PC-3 (cell line): ENCODE measurements at regions not wholly inside any gene's neighbourhood (a gene's known extent, or its start where the extent isn't known, plus 50 kb on each side); places are given as distances from the start of the nearest gene placed in this dataset.

Source experiments
- ATAC-seq: fragments of 200-7000 bp; cut with Tn5 transposase; 2 replicates; pipeline ENCODE4 v1.9.1; 2020; ENCODE audit warnings: mild to moderate bottlenecking, moderate library complexity
- BruUV-seq: library from RNA; stranded (reverse); fragments of 400-500 nt; replicated peaks from 2 replicates; lab custom pipeline; 2021; lab: Mats Ljungman, UMichigan
- CTCF ChIA-PET: fragments of 300-600 bp; sonication (Branson Sonifier 250); formaldehyde crosslinking; loops from one replicate; lab custom pipeline; 2022; ENCODE audit warnings: antibody characterized with exemption; lab: Charles Lee
- POLR2A ChIA-PET: fragments of 300-600 bp; sonication (Branson Sonifier 250); formaldehyde crosslinking; loops from one replicate; lab custom pipeline; 2022; ENCODE audit warnings: antibody characterized with exemption; ENCODE audit not compliant: unreplicated experiment; lab: Charles Lee
- DNase-seq: peaks from one replicate; pipeline ENCODE4 v3.0.0-alpha.2; 2015
- H2AFZ ChIP-seq: fragments of 300-600 bp; sonication (generic); 2 replicates; pipeline ENCODE4 v1.6.0; 2016; ENCODE audit warnings: antibody characterized with exemption, low read length
- H3F3A ChIP-seq: fragments of 300-600 bp; sonication (generic); one replicate; pipeline ENCODE4 v1.6.0; 2017; ENCODE audit warnings: antibody characterized with exemption, low read length, control low read depth, mild to moderate bottlenecking; ENCODE audit not compliant: unreplicated experiment
- H3K27ac ChIP-seq: fragments of 300-600 bp; sonication (generic); 2 replicates; pipeline ENCODE4 v1.5.1; 2016; ENCODE audit warnings: mild to moderate bottlenecking, low read length
- H3K27me3 ChIP-seq: fragments of 300-600 bp; sonication (generic); 2 replicates; pipeline ENCODE4 v1.6.1; 2016; ENCODE audit warnings: low read length, mixed read lengths
- H3K36me3 ChIP-seq: fragments of 300-600 bp; sonication (generic); 2 replicates; pipeline ENCODE4 v1.6.1; 2016; ENCODE audit warnings: low read depth, mixed run types, low read length, mixed read lengths
- H3K4me1 ChIP-seq: fragments of 300-600 bp; sonication (generic); 2 replicates; pipeline ENCODE4 v1.5.1; 2016; ENCODE audit warnings: low read length; ENCODE audit not compliant: insufficient read depth
- H3K4me2 ChIP-seq: fragments of 300-600 bp; sonication (generic); 2 replicates; pipeline ENCODE4 v1.6.0; 2016; ENCODE audit warnings: low read length
- H3K4me3 ChIP-seq: fragments of 300-600 bp; sonication (generic); 2 replicates; pipeline ENCODE4 v1.5.1; 2016; ENCODE audit warnings: mild to moderate bottlenecking, low read length, mixed read lengths
- H3K79me2 ChIP-seq: fragments of 300-600 bp; sonication (generic); 2 replicates; pipeline ENCODE4 v1.6.1; 2017; ENCODE audit warnings: low read length, mixed read lengths
- H3K9ac ChIP-seq: fragments of 300-600 bp; sonication (generic); 2 replicates; pipeline ENCODE4 v1.6.0; 2016; ENCODE audit warnings: mild to moderate bottlenecking, low read length
- H3K9me2 ChIP-seq: fragments of 300-600 bp; sonication (generic); replicated peaks from 2 replicates; pipeline ENCODE4 v1.6.1; 2016; ENCODE audit warnings: mixed run types, low read length, mixed read lengths
- H3K9me3 ChIP-seq: fragments of 300-600 bp; sonication (generic); 2 replicates; pipeline ENCODE4 v1.6.1; 2016; ENCODE audit warnings: low read length, mixed read lengths
- H4K20me1 ChIP-seq: fragments of 300-600 bp; sonication (generic); 2 replicates; pipeline ENCODE4 v1.6.1; 2016; ENCODE audit warnings: low read length, mixed read lengths
- CTCF ChIP-seq: fragments of 300-600 bp; sonication (generic); conservative IDR thresholded peaks from 2 replicates; pipeline ENCODE4 v1.5.1; 2017; ENCODE audit warnings: antibody characterized with exemption, low read depth, mild to moderate bottlenecking, low read length
- EZH2 ChIP-seq: fragments of 300-600 bp; sonication (generic); IDR thresholded peaks from one replicate; pipeline ENCODE4 v1.6.1; 2017; ENCODE audit warnings: antibody characterized with exemption, mild to moderate bottlenecking, low read length; ENCODE audit not compliant: unreplicated experiment
- EZH2phosphoT487 ChIP-seq: fragments of 300-600 bp; sonication (generic); IDR thresholded peaks from 2 replicates; pipeline ENCODE4 v1.6.1; 2018; ENCODE audit warnings: mild to moderate bottlenecking, antibody characterized with exemption, low read length, borderline replicate concordance
- intact Hi-C: fragments of 100-400 bp; cut with micrococcal nuclease; formaldehyde crosslinking; loops from 2 replicates; pipeline ENCODE4 v1.9.0; 2023

GRCh38 chr3:13950042-13950441 lies 70.2 kb upstream of the WNT7A start:
- ChIA-PET CTCF (no interaction called here), POLR2A (no interaction called here)
- Histone ChIP-seq H3K36me3 (no peaks in the 10 kb centered on the region), H3K27me3 (peaks cover 40% of the 10 kb centered on the region; the same call in 1 of the 2 replicates), H3K9me2 (no peaks in the 10 kb centered on the region), H3K9ac (no peak overlapping the region), H3K4me3 (no peak overlapping the region), H4K20me1 (no peaks in the 10 kb centered on the region), H3K27ac (no peak overlapping the region), H2AFZ (no peak overlapping the region), H3K4me1 (no peaks in the 10 kb centered on the region), H3K79me2 (no peaks in the 10 kb centered on the region), H3K9me3 (no peaks in the 10 kb centered on the region), H3K4me2 (no peak overlapping the region), H3F3A (no peaks in the 10 kb centered on the region)
- no peak for ATAC-seq
- TF ChIP-seq EZH2phosphoT487 (no peak), CTCF (no peak), EZH2 (no peak)
- intact Hi-C loops, result no loop called here
- no TSS peak for BruUV-seq
- no peak for DNase-seq

- no peak overlapping the region for H2AFZ ChIP-seq
- no peak overlapping the region for H3K27ac ChIP-seq
- H3K4me1 ChIP-seq, result no peaks in the 10 kb centered on the region
- no peak overlapping the region for H3K4me2 ChIP-seq
- no peaks in the 10 kb centered on the region for H3F3A ChIP-seq
- no peaks in the 10 kb centered on the region for H3K9me3 ChIP-seq
- peaks cover 33% of the 10 kb centered on the region; the same call in 1 of the 2 replicates for H3K27me3 ChIP-seq
- no peak overlapping the region for H3K9ac ChIP-seq
- no peaks in the 10 kb centered on the region for H3K79me2 ChIP-seq
- TF ChIP-seq CTCF (no peak), EZH2 (no peak), EZH2phosphoT487 (no peak)
- ATAC-seq, result no peak
- intact Hi-C loops, result no loop called here
- no peaks in the 10 kb centered on the region for H3K36me3 ChIP-seq
- DNase-seq, result no peak
- H4K20me1 ChIP-seq, result no peaks in the 10 kb centered on the region
- BruUV-seq, result no TSS peak
- CTCF ChIA-PET, result no interaction called here
- POLR2A ChIA-PET, result no interaction called here
- no peak overlapping the region for H3K4me3 ChIP-seq
- no peaks in the 10 kb centered on the region for H3K9me2 ChIP-seq
These were observed 68.0 kb upstream of the WNT7A start for GRCh38 chr3:13947912-13948311.

- Histone ChIP-seq H3F3A (no peaks in the 10 kb centered on the region), H3K36me3 (no peaks in the 10 kb centered on the region), H3K27ac (no peak overlapping the region), H3K27me3 (0 out of 2 replicates have a peak, but pooled peaks cover 5% of the 10 kb centered on the region), H4K20me1 (no peaks in the 10 kb centered on the region), H3K79me2 (no peaks in the 10 kb centered on the region), H3K9ac (no peak overlapping the region), H3K4me2 (no peak overlapping the region), H3K9me3 (no peaks in the 10 kb centered on the region), H2AFZ (no peak overlapping the region), H3K4me3 (no peak overlapping the region), H3K4me1 (no peaks in the 10 kb centered on the region), H3K9me2 (no peaks in the 10 kb centered on the region)
- BruUV-seq, result no TSS peak
- intact Hi-C loops, result no loop called here
- DNase-seq, result no peak
- ChIA-PET POLR2A (no interaction called here), CTCF (no interaction called here)
- TF ChIP-seq EZH2, result no peak
- no peak for TF ChIP-seq EZH2phosphoT487
- no peak for TF ChIP-seq CTCF
- no peak for ATAC-seq
These were observed 59.3 kb upstream of the WNT7A start for GRCh38 chr3:13939206-13939605.
